ENCODE measurements at regions not wholly inside any gene's neighbourhood (a gene's known extent, or its start where the extent isn't known, plus 50 kb on each side); places are given as distances from the start of the nearest gene placed in this dataset.

- no peak for TF ChIP-seq POLR2A (IDR thresholded peaks at IDR 0.05; ENCODE audit: low read length)
- TF ChIP-seq GATA1 (IDR thresholded peaks at IDR 0.05; ENCODE audit: low read depth, low read length): no peak
Observed at GRCh38 chr12:29004066-29004935, 144.8 kb upstream of the FAR2 start.

Measured in erythroblast (primary cell).